ENCODE measurements at regions not wholly inside any gene's neighbourhood (a gene's known extent, or its start where the extent isn't known, plus 50 kb on each side); places are given as distances from the start of the nearest gene placed in this dataset.
"Not testable (repeated sequence)": the region's sequence is repeated elsewhere in the genome, so short reads cannot be mapped to it uniquely, and the experiment has no call there.

- DNase-seq (ENCODE audit: extremely low spot score in 2 of 2): no peak
- intact Hi-C loops (cut with DNase I): no loop called here
- no peaks in the 10 kb centered on the region for H3K27me3 ChIP-seq
- TF ChIP-seq CTCF (IDR thresholded peaks at IDR 0.05) (no peak), POLR2AphosphoS5 (IDR thresholded peaks at IDR 0.05; ENCODE audit: insufficient read depth in 1 of 2, low read depth in 1 of 2) (no peak), POLR2A (IDR thresholded peaks at IDR 0.05) (no peak)
- no peak overlapping the region for H3K27ac ChIP-seq
- no peaks in the 10 kb centered on the region for H3K36me3 ChIP-seq
- no peaks in the 10 kb centered on the region for H3K9me3 ChIP-seq
- no peaks in the 10 kb centered on the region for H3K4me1 ChIP-seq
- H3K4me3 ChIP-seq: no peak overlapping the region
Observed at GRCh38 chr20:12946789-12947188, 62.0 kb upstream of the SPTLC3 start.

- Histone ChIP-seq H3K4me3 (no peak overlapping the region), H3K4me1 (no peaks in the 10 kb centered on the region), H3K27me3 (no peaks in the 10 kb centered on the region), H3K36me3 (no peaks in the 10 kb centered on the region), H3K27ac (no peak overlapping the region), H3K9me3 (no peaks in the 10 kb centered on the region)
- no peak for TF ChIP-seq POLR2AphosphoS5 (IDR thresholded peaks at IDR 0.05; ENCODE audit: insufficient read depth in 1 of 2, low read depth in 1 of 2)
- no peak for TF ChIP-seq CTCF (IDR thresholded peaks at IDR 0.05)
- no peak for TF ChIP-seq POLR2A (IDR thresholded peaks at IDR 0.05)
- DNase-seq (ENCODE audit: extremely low spot score in 2 of 2): no peak
- intact Hi-C loops (cut with DNase I): no loop called here
Observed at GRCh38 chr20:12947691-12948090, 61.1 kb upstream of the SPTLC3 start.

GRCh38 chr20:12949429-12949980, 59.3 kb upstream of the SPTLC3 start:
- Histone ChIP-seq H3K27ac (no peak overlapping the region), H3K9me3 (no peaks in the 10 kb centered on the region), H3K27me3 (no peaks in the 10 kb centered on the region), H3K36me3 (no peaks in the 10 kb centered on the region), H3K4me3 (no peak overlapping the region), H3K4me1 (no peaks in the 10 kb centered on the region)
- no peak for TF ChIP-seq CTCF (IDR thresholded peaks at IDR 0.05)
- TF ChIP-seq POLR2A (IDR thresholded peaks at IDR 0.05): no peak
- no peak for TF ChIP-seq POLR2AphosphoS5 (IDR thresholded peaks at IDR 0.05; ENCODE audit: insufficient read depth in 1 of 2, low read depth in 1 of 2)
- intact Hi-C loops (cut with DNase I): no loop called here
- no peak for DNase-seq (ENCODE audit: extremely low spot score in 2 of 2)

- intact Hi-C loops (cut with DNase I); H3K9me3 ChIP-seq; H3K27me3 ChIP-seq; H3K4me3 ChIP-seq; H3K27ac ChIP-seq; H3K4me1 ChIP-seq; DNase-seq (ENCODE audit: extremely low spot score in 2 of 2); H3K36me3 ChIP-seq: not testable (repeated sequence)
Observed at GRCh38 chr20:12954254-12954653, 54.5 kb upstream of the SPTLC3 start.

- no peak for TF ChIP-seq POLR2A (IDR thresholded peaks at IDR 0.05)
- no peak for TF ChIP-seq CTCF (IDR thresholded peaks at IDR 0.05)
- no peak for TF ChIP-seq POLR2AphosphoS5 (IDR thresholded peaks at IDR 0.05; ENCODE audit: insufficient read depth in 1 of 2, low read depth in 1 of 2)
- DNase-seq (ENCODE audit: extremely low spot score in 2 of 2): no peak
- Histone ChIP-seq H3K4me3 (no peak overlapping the region), H3K4me1 (no peaks in the 10 kb centered on the region), H3K27ac (no peak overlapping the region), H3K36me3 (no peaks in the 10 kb centered on the region), H3K9me3 (no peaks in the 10 kb centered on the region), H3K27me3 (no peaks in the 10 kb centered on the region)
- intact Hi-C loops (cut with DNase I): no loop called here
Observed at GRCh38 chr20:12955611-12956010, 53.2 kb upstream of the SPTLC3 start.

Data from vagina (tissue), 2 donors.